ENCODE measurements at regions not wholly inside any gene's neighbourhood (a gene's known extent, or its start where the extent isn't known, plus 50 kb on each side); places are given as distances from the start of the nearest gene placed in this dataset.

DNA sequence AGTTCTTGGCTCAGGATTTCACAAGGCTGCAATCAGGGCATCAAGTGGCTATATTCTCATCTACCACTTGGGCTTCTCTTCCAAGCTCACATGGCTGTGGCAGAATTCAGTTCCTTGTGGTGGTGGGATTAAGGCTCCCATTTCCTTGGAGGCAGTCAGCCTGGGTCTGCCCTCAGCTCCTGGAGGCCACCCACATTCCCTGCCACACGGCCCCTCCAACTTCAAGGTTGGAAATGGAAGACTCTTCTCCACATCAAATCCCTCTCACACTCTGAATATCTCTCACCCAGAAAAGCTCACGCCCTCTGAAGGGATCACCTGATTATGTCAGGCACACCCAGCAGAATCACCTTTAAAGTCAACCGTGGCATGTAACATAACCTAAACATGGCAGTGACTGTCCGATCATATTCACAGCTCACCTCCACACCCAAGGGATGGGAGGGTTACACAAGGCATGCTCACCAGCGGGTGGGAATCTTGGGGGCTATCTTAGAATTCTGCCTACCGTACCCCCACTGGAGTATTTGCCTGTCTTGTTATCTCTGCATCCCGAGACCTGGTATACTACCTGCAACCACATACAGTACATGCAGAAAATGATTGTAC is 256.2 kb upstream of the KLHL29 start:
- POLR2A ChIA-PET: no interaction called here
- Mint-ChIP-seq H3K27ac (ENCODE audit: unreplicated experiment) (no peak overlapping the region), H3K9me3 (ENCODE audit: unreplicated experiment) (no peaks in the 10 kb centered on the region), H3K4me3 (ENCODE audit: unreplicated experiment) (no peak overlapping the region), H3K36me3 (ENCODE audit: insufficient read depth, unreplicated experiment) (no peaks in the 10 kb centered on the region), H3K4me1 (ENCODE audit: low read depth, unreplicated experiment) (no peaks in the 10 kb centered on the region), H3K27me3 (ENCODE audit: insufficient read depth, unreplicated experiment) (no peaks in the 10 kb centered on the region)
- no peak for DNase-seq
- CTCF ChIA-PET: no interaction called here
- no peak overlapping the region for H3K4me3 ChIP-seq (ENCODE audit: low read depth, low read length)
- H3K9me3 ChIP-seq: 0 out of 2 replicates have a peak, but pooled peaks cover 3% of the 10 kb centered on the region
- intact Hi-C loops (cut with micrococcal nuclease; ENCODE audit: unreplicated experiment): no loop called here
- TF ChIP-seq, protein P1, sequence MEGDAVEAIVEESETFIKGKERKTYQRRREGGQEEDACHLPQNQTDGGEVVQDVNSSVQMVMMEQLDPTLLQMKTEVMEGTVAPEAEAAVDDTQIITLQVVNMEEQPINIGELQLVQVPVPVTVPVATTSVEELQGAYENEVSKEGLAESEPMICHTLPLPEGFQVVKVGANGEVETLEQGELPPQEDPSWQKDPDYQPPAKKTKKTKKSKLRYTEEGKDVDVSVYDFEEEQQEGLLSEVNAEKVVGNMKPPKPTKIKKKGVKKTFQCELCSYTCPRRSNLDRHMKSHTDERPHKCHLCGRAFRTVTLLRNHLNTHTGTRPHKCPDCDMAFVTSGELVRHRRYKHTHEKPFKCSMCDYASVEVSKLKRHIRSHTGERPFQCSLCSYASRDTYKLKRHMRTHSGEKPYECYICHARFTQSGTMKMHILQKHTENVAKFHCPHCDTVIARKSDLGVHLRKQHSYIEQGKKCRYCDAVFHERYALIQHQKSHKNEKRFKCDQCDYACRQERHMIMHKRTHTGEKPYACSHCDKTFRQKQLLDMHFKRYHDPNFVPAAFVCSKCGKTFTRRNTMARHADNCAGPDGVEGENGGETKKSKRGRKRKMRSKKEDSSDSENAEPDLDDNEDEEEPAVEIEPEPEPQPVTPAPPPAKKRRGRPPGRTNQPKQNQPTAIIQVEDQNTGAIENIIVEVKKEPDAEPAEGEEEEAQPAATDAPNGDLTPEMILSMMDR (IDR thresholded peaks at IDR 0.05; ENCODE audit: insufficient read depth in 1 of 2, low read depth in 1 of 2, low read length in 1 of 2, severe bottlenecking in 1 of 2, unreplicated experiment in 1 of 2): no peak
- H3K4me1 ChIP-seq: peaks cover 10% of the 10 kb centered on the region
- no peaks in the 10 kb centered on the region for H3K36me3 ChIP-seq (ENCODE audit: control insufficient read depth, insufficient read depth, low read length)
- H3K27me3 ChIP-seq (replicated peaks; ENCODE audit: control insufficient read depth, insufficient read depth, low read length): no peaks in the 10 kb centered on the region; the same call in 1 of the 2 replicates
- BruUV-seq (replicated peaks): no TSS peak

DNA sequence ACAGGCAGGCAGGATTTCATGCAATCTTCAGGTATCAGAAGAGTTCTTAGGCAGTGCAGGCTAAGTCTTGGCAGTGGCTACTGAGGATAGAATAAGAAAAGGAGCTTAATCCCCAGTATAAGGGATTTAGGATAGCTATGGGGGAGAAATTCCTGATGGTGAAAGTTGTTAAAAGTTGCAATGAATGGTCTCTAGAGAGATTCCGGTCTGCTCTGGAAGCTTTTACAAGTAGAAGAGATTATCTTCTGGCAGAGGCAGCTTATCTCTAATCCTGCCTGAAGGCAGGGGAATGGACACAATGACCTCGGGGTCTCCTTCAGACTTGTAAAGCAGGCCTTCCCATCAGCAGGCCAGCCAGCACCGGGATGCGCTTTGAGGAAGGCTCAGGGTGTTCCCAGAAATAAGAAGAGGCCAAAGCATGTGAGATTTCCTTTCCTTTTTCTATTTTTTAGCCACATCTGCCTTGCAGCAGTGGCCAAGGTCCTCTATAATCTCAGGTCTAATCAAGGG is 253.9 kb upstream of the KLHL29 start:
- no peaks in the 10 kb centered on the region; the same call in 1 of the 2 replicates for H3K27me3 ChIP-seq (replicated peaks; ENCODE audit: control insufficient read depth, insufficient read depth, low read length)
- no peak overlapping the region for H3K4me3 ChIP-seq (ENCODE audit: low read depth, low read length)
- no peak overlapping the region for H3K27ac Mint-ChIP-seq (ENCODE audit: unreplicated experiment)
- ChIA-PET POLR2A (no interaction called here), CTCF (no interaction called here)
- H3K36me3 ChIP-seq (ENCODE audit: control insufficient read depth, insufficient read depth, low read length): no peaks in the 10 kb centered on the region
- TF ChIP-seq, protein P1 (IDR thresholded peaks at IDR 0.05; ENCODE audit: insufficient read depth in 1 of 2, low read depth in 1 of 2, low read length in 1 of 2, severe bottlenecking in 1 of 2, unreplicated experiment in 1 of 2): no peak
- H3K4me3 Mint-ChIP-seq (ENCODE audit: unreplicated experiment): no peak overlapping the region
- H3K9me3 ChIP-seq: 0 out of 2 replicates have a peak, but pooled peaks cover 3% of the 10 kb centered on the region
- H3K4me1 Mint-ChIP-seq (ENCODE audit: low read depth, unreplicated experiment): no peaks in the 10 kb centered on the region
- no peaks in the 10 kb centered on the region for H3K36me3 Mint-ChIP-seq (ENCODE audit: insufficient read depth, unreplicated experiment)
- H3K4me1 ChIP-seq: peaks cover 10% of the 10 kb centered on the region
- H3K27me3 Mint-ChIP-seq (ENCODE audit: insufficient read depth, unreplicated experiment): peaks cover 11% of the 10 kb centered on the region
- no peak for DNase-seq
- no peaks in the 10 kb centered on the region for H3K9me3 Mint-ChIP-seq (ENCODE audit: unreplicated experiment)
- no TSS peak for BruUV-seq (replicated peaks)
- intact Hi-C loops (cut with micrococcal nuclease; ENCODE audit: unreplicated experiment): no loop called here

DNA sequence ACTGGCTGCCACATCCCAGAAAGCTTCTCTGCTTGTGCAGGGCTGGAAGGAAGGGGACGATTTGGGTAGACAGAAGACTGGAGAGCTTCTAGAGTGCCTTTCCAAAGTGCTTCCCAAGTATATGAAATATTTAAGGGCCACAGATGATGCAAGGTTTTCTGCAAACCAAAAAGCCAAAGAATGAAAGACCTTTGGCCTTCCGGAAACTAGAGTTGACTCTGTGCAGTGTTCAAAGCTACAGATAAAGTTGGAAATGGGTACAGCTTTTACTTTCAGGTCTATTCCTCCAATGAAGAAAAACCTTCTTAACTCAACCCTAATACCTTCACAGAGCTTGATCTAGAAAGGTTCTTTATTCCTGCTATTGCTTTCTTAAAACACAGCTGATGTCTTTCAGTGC is 253.0 kb upstream of the KLHL29 start:
- 0 out of 2 replicates have a peak, but pooled peaks cover 3% of the 10 kb centered on the region for H3K9me3 ChIP-seq
- no TSS peak for BruUV-seq (replicated peaks)
- H3K4me3 ChIP-seq (ENCODE audit: low read depth, low read length): no peak overlapping the region
- no peaks in the 10 kb centered on the region for H3K36me3 ChIP-seq (ENCODE audit: control insufficient read depth, insufficient read depth, low read length)
- CTCF ChIA-PET: no interaction called here
- peaks cover 11% of the 10 kb centered on the region for H3K27me3 Mint-ChIP-seq (ENCODE audit: insufficient read depth, unreplicated experiment)
- intact Hi-C loops (cut with micrococcal nuclease; ENCODE audit: unreplicated experiment): no loop called here
- no peaks in the 10 kb centered on the region for H3K9me3 Mint-ChIP-seq (ENCODE audit: unreplicated experiment)
- H3K4me3 Mint-ChIP-seq (ENCODE audit: unreplicated experiment): no peak overlapping the region
- TF ChIP-seq, protein P1 (IDR thresholded peaks at IDR 0.05; ENCODE audit: insufficient read depth in 1 of 2, low read depth in 1 of 2, low read length in 1 of 2, severe bottlenecking in 1 of 2, unreplicated experiment in 1 of 2): no peak
- H3K36me3 Mint-ChIP-seq (ENCODE audit: insufficient read depth, unreplicated experiment): no peaks in the 10 kb centered on the region
- peaks cover 8% of the 10 kb centered on the region for H3K4me1 ChIP-seq
- no peaks in the 10 kb centered on the region for H3K4me1 Mint-ChIP-seq (ENCODE audit: low read depth, unreplicated experiment)
- no peaks in the 10 kb centered on the region; the same call in 1 of the 2 replicates for H3K27me3 ChIP-seq (replicated peaks; ENCODE audit: control insufficient read depth, insufficient read depth, low read length)
- no peak for DNase-seq
- no peak overlapping the region for H3K27ac Mint-ChIP-seq (ENCODE audit: unreplicated experiment)
- POLR2A ChIA-PET: no interaction called here

Measured in Caco-2 (cell line).